LNCAP (cell line): ENCODE measurements at regions not wholly inside any gene's neighbourhood (a gene's known extent, or its start where the extent isn't known, plus 50 kb on each side); places are given as distances from the start of the nearest gene placed in this dataset.

Source experiments
- TF ChIP-seq, protein P1 (sequence below): fragments of 450-650 bp; IDR thresholded peaks from 2 replicates; pipeline ENCODE4 v1.5.1; 2017; ENCODE audit warnings: mild to moderate bottlenecking

DNA sequence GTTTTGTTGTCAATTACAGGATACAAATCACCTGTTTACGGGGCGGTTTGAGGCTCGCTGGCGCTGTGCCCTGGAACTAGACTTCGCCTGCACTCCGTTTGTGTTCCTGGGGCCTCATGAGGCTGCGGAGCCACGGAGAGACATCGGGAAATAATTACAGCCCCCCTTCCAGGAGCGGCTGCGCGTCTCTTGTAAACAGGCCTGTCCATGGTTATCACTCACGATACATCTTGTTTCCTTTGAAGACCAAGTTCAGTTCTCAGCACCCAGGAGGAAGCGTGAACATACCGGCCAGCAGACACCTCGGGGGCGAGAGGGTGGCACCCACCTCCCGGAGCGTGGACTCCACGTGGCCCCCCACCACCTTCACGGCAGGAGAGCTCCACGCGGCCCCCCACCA lies 297.1 kb upstream of the IRX4 start:
- TF ChIP-seq, protein P1, sequence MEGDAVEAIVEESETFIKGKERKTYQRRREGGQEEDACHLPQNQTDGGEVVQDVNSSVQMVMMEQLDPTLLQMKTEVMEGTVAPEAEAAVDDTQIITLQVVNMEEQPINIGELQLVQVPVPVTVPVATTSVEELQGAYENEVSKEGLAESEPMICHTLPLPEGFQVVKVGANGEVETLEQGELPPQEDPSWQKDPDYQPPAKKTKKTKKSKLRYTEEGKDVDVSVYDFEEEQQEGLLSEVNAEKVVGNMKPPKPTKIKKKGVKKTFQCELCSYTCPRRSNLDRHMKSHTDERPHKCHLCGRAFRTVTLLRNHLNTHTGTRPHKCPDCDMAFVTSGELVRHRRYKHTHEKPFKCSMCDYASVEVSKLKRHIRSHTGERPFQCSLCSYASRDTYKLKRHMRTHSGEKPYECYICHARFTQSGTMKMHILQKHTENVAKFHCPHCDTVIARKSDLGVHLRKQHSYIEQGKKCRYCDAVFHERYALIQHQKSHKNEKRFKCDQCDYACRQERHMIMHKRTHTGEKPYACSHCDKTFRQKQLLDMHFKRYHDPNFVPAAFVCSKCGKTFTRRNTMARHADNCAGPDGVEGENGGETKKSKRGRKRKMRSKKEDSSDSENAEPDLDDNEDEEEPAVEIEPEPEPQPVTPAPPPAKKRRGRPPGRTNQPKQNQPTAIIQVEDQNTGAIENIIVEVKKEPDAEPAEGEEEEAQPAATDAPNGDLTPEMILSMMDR: no peak

- TF ChIP-seq, protein P1: no peak
Observed at GRCh38 chr5:2178528-2178927, 295.8 kb upstream of the IRX4 start.

DNA sequence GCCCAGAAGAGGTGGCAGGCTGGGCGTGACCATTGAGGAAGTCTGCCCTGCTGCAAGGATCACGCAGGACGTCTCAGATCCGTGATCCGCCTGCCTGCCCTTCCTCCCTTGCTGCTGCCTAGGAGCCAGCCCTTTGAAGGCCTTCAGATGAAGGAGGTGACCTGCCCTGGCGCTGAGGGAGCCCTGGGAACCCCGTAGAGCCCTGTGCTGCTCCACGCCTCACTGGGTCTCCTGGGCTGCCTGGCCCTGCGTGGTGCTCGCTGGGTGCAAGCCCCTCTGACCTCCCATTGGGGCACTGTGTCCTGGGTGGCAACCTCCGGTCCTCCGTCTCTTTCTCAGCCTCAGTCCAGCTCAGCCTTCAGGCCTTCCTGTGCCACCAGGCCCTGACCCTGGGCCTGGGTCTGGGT lies 295.3 kb upstream of the IRX4 start:
- TF ChIP-seq, protein P1: no peak

GRCh38 chr5:2177244-2177643 lies 294.5 kb upstream of the IRX4 start:
- TF ChIP-seq, protein P1: no peak

DNA sequence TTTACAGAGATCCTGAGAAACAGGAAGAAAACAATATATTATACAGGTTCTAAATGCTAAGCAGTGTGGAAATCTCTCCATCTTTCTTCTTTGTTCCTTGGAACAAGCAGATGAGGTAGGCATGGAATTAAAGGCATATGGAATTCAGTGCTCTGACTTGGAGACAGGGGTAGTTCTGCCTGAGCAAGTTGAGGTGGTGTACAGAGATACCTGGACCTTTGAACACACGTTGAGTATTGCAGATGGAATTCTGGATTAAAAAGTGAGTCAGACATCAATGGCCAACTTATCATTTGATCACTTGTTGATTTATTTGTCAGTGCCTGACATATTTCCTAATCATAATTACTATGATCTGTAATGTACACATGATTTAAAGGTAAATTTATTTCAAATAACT lies 293.9 kb upstream of the IRX4 start:
- TF ChIP-seq, protein P1: no peak

- TF ChIP-seq, protein P1: no peak
Observed at GRCh38 chr5:2175842-2176404, 293.2 kb upstream of the IRX4 start.

DNA sequence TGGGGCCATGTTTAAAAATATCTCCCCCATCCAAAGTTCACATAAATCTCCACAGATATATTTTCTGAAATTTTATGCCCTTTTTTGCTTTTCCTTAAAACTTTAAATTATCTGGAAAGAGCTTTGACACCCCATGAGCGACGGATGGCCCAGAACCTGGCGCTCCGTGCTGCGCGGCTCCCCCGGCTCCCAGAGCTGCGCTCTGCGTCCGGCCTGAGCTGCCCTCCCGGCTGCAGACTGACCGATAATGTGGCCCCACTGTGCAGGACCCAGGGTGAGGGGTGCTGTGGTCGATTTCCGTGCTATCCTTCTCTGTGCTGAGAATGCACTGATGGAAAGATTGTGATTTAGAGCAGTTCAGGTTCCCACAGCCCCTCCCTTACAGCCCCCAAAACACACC lies 292.3 kb upstream of the IRX4 start:
- TF ChIP-seq, protein P1: no peak

- TF ChIP-seq, protein P1: no peak
Observed at GRCh38 chr5:2174538-2174937, 291.8 kb upstream of the IRX4 start.
